Adrenal gland (tissue), 9 donors: ENCODE measurements at regions not wholly inside any gene's neighbourhood (a gene's known extent, or its start where the extent isn't known, plus 50 kb on each side); places are given as distances from the start of the nearest gene placed in this dataset.

Experiments
- DNase-seq, 7 donors: peaks; one replicate each; pipeline ENCODE4 v3.0.0-alpha.2; 2019 to 2020
- H3K27ac ChIP-seq, 5 donors: fragments of 200-600 bp; sonication (generic) in 4 of 5; 1 replicate in 3 of 5; 2 replicates in 2 of 5; pipeline versions ENCODE4 v1.5.1 to v1.8.0; 2016 to 2020; ENCODE audit warnings: mild to moderate bottlenecking in 1 of 5
- H3K27me3 ChIP-seq: fragments of 200-600 bp; 2 replicates; pipeline ENCODE4 v1.8.0; 2021
- H3K36me3 ChIP-seq, 2 donors: fragments of 200-600 bp; replicated peaks in 1 of 2; 1 replicate in 1 of 2; 2 replicates in 1 of 2; pipeline versions ENCODE4 v1.5.1 to v1.8.0; 2018 to 2022
- H3K4me1 ChIP-seq, 2 donors: fragments of 200-600 bp; replicated peaks in 1 of 2; 1 replicate in 1 of 2; 2 replicates in 1 of 2; pipeline versions ENCODE4 v1.5.1 to v1.8.0; 2018 to 2021
- H3K4me3 ChIP-seq, 4 donors: fragments of 200-600 bp; sonication (generic) in 3 of 4; one replicate each; pipeline ENCODE4 v1.5.1; 2016 to 2018
- H3K9me3 ChIP-seq, 3 donors: fragments of 200-600 bp; sonication (generic) in 1 of 3; replicated peaks in 1 of 3; 1 replicate in 2 of 3; 2 replicates in 1 of 3; pipeline versions ENCODE4 v1.5.1 to v1.8.0; 2016 to 2021
- CTCF ChIP-seq, 6 experiments: fragments of 450-650 bp in 4 of 6; fragments of 200-600 bp in 2 of 6; sonication (generic) in 1 of 6; IDR thresholded peaks; 1 replicate in 5 of 6; 2 replicates in 1 of 6; pipeline versions ENCODE4 v1.5.1 to v1.8.0; 2016 to 2021; ENCODE audit warnings: antibody characterized with exemption in 6 of 6, mild to moderate bottlenecking in 2 of 6, moderate library complexity in 1 of 6
- POLR2A ChIP-seq, 2 donors: fragments of 450-650 bp; IDR thresholded peaks; one replicate each; pipeline ENCODE4 v1.6.1; 2017; ENCODE audit warnings: antibody characterized with exemption in 2 of 2, mild to moderate bottlenecking in 2 of 2, moderate library complexity in 1 of 2
- WGBS, 4 donors: extraction: QIAGEN DNeasy Blood & Tissue Kit in 2 of 4; methylation state at CpG; one replicate each; pipeline versions ENCODE4 v1.1.5 to v1.1.7; 2013 to 2017; 5-methylcytosine and 5-hydroxymethylcytosine counted together
- intact Hi-C, 2 donors: fragments of 100-400 bp; cut with DNase I; formaldehyde crosslinking; loops; one replicate each; pipeline versions ENCODE4 v1.14.1 to v1.15.0; 2022 to 2023
- donor health status: healthy with polysubstance abuse.
- donor health status: Bipolar disorder and iron deficiency.
- donor health status: DM: yes; HTN: yes; CAD: no.
- donor health status: DM: no; HTN: no; CAD: no.
- donor health status: DM: no; HTN: no; CAD: no.

DNA sequence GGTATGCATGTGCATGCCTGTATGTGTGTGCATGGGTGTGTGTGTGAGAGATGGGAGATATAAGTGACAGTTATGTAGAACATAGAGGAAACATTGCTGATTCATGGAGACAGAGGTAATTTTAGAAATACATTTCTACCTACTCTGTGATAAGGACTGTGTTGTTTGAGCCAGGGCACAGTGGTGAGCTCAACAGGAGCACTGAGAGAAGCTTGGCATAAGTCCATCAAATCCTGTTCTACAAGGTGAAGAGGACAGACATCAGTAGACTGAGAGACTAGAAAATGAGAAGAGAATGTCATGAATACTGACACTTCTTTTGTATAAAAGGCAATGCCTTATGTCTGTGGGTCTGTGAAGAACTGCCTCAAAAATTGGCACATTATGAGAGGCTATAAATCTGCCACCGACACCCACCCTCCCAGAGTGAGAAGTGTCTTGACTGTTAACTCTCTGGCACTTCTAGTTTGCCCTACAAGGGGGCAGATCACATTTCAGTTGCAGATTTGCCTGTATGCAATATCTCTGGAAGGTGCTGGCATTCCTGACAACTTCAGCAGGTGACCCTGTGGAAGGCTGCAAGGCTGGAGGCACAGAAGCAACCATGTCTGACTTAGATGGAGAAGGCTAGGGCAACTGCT is 962.3 kb upstream of the NRXN1 start:
- Histone ChIP-seq H3K27ac (no peak overlapping the region), H3K27me3 (no peaks in the 10 kb centered on the region), H3K9me3 (no peaks in the 10 kb centered on the region), H3K36me3 (no peaks in the 10 kb centered on the region), H3K4me1 (no peaks in the 10 kb centered on the region), H3K4me3 (no peak overlapping the region)
- intact Hi-C loops: no loop called here
- no peak for DNase-seq
- no peak for TF ChIP-seq CTCF (IDR thresholded peaks at IDR 0.05)
- 62 to 89% (median 84%) methylated on average over 1 of the region's 1 CpG for WGBS, 4 donors

- Histone ChIP-seq H3K36me3 (no peaks in the 10 kb centered on the region), H3K9me3 (no peaks in the 10 kb centered on the region), H3K4me3 (no peak overlapping the region), H3K27me3 (no peaks in the 10 kb centered on the region), H3K4me1 (no peaks in the 10 kb centered on the region), H3K27ac (no peak overlapping the region)
- DNase-seq: no peak
- intact Hi-C loops: no loop called here
- TF ChIP-seq POLR2A (IDR thresholded peaks at IDR 0.05) (no peak), CTCF (IDR thresholded peaks at IDR 0.05) (no peak)
Observed at GRCh38 chr2:51990684-51991083, 958.8 kb upstream of the NRXN1 start.

DNA sequence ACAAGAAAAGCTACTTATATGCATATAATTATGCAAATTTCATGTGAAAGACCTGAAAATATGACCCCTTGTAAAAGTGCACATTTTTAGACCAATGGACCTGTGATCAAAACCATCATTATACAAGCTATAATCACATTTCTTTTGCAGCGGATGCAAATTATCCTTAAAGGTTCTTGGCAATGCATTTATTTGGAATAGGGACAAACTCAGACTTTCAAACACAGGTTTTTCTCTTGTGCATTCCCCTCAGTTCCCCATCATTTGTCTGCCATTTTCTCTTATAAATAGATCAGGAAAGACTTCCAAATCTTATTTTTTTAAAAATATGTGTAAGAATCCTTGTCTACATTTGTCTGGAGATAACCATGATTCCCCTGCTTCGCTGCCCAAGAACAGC is 954.2 kb upstream of the NRXN1 start:
- no peak for TF ChIP-seq CTCF (IDR thresholded peaks at IDR 0.05)
- TF ChIP-seq POLR2A (IDR thresholded peaks at IDR 0.05): no peak

GRCh38 chr2:51981783-51982182 is 949.9 kb upstream of the NRXN1 start:
- H3K4me3 ChIP-seq: no peak overlapping the region
- no peaks in the 10 kb centered on the region for H3K36me3 ChIP-seq
- no peak for DNase-seq
- no peaks in the 10 kb centered on the region for H3K27me3 ChIP-seq
- 59 to 74% (median 68%) methylated on average over 2 of the region's 2 CpGs for WGBS, 4 donors
- no peaks in the 10 kb centered on the region for H3K9me3 ChIP-seq
- intact Hi-C loops: no loop called here
- no peak overlapping the region for H3K27ac ChIP-seq
- TF ChIP-seq CTCF (IDR thresholded peaks at IDR 0.05) (no peak), POLR2A (IDR thresholded peaks at IDR 0.05) (no peak)
- no peaks in the 10 kb centered on the region for H3K4me1 ChIP-seq

More for the DNA sequence above, 954.2 kb upstream of the NRXN1 start:
- DNase-seq: no peak
- intact Hi-C loops: no loop called here
- WGBS, 4 donors: 66 to 76% (median 71%) methylated on average over 2 of the region's 2 CpGs
- no peaks in the 10 kb centered on the region for H3K27me3 ChIP-seq
- H3K4me3 ChIP-seq: no peak overlapping the region
- no peak overlapping the region for H3K27ac ChIP-seq
- H3K9me3 ChIP-seq: no peaks in the 10 kb centered on the region
- H3K36me3 ChIP-seq: no peaks in the 10 kb centered on the region
- H3K4me1 ChIP-seq: no peaks in the 10 kb centered on the region
